ENCODE measurements at regions not wholly inside any gene's neighbourhood (a gene's known extent, or its start where the extent isn't known, plus 50 kb on each side); places are given as distances from the start of the nearest gene placed in this dataset.
"Not testable (repeated sequence)": the region's sequence is repeated elsewhere in the genome, so short reads cannot be mapped to it uniquely, and the experiment has no call there.

- H3K4me2 ChIP-seq (ENCODE audit: low read depth, low read length) = no peak overlapping the region
- no peaks in the 10 kb centered on the region for H3K4me1 ChIP-seq (ENCODE audit: insufficient read depth, low read length)
- H3K4me3 ChIP-seq (replicated peaks in 1 of 3; ENCODE audit: insufficient read depth in 1 of 3, low read depth in 2 of 3, low read length in 3 of 3) = no peak overlapping the region
- no peaks in the 10 kb centered on the region for H4K20me1 ChIP-seq (ENCODE audit: insufficient read depth, low read length)
- ATAC-seq (no peak), FAIRE-seq (no peak), DNase-seq (ENCODE audit: low spot score) (no peak)
- no peak for TF ChIP-seq ZBTB20 (CRISPR knock-in tag; IDR thresholded peaks at IDR 0.05; ENCODE audit: borderline replicate concordance, low read depth)
- TF ChIP-seq IRF2 (CRISPR knock-in tag; IDR thresholded peaks at IDR 0.05) = no peak
- no peaks in the 10 kb centered on the region for H3K79me2 ChIP-seq (ENCODE audit: insufficient read depth, low read length)
- ChIA-PET POLR2A (no interaction called here), CTCF (ENCODE audit: low intra/inter-chr PET ratio, low total read pairs) (no interaction called here)
- no peak overlapping the region for H2AFZ ChIP-seq (ENCODE audit: low read length)
- 15% methylated on average over 1 of the region's 1 CpG for whole genome bisulfite sequencing (ENCODE audit: low lambda C conversion rate)
- no peaks in the 10 kb centered on the region for H3K36me3 ChIP-seq (replicated peaks in 1 of 2; ENCODE audit: control insufficient read depth in 1 of 2, insufficient read depth in 2 of 2, low read length in 2 of 2)
- no peaks in the 10 kb centered on the region for H3K27me3 ChIP-seq (ENCODE audit: control insufficient read depth in 1 of 2, insufficient read depth in 2 of 2, low read length in 2 of 2)
- no TSS peak for BruUV-seq (replicated peaks)
- intact Hi-C loops (cut with micrococcal nuclease; ENCODE audit: unreplicated experiment) (no loop called here), in situ Hi-C loops (cut with HindIII; ENCODE audit: extremely low pct_ligation_motif_present, low pct_unique_long_range_greater_than_20kb) (no loop called here)
- no peak overlapping the region for H3K27ac ChIP-seq (ENCODE audit: extremely low read length, insufficient read depth, low read length)
- no peak overlapping the region for H3K9ac ChIP-seq (ENCODE audit: insufficient read depth, low read depth, low read length)
- no peaks in the 10 kb centered on the region for H3K9me3 ChIP-seq (ENCODE audit: low read length)
Observed at GRCh38 chr9:97186493-97186892, 121.0 kb upstream of the CCDC180 start.

DNA sequence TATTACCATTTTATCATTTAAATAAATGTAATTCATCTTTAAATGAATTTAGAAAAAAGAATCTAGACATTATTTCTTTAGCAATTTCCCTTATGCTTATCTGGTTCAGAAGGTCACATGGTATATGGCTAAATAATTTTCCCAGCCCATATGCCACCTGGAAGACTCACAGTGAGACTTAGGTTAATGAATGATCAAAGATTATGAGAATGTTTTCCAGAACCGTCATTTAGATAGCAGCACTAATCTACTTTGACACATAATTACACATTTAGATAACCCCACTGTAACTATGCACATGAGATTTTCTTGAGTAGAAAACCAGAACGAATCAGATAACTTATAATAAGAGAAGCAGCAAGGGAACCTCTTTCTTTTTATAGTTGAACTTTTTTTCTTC, 124.9 kb upstream of the CCDC180 start:
- DNase-seq (ENCODE audit: low spot score); POLR2A ChIA-PET; FAIRE-seq; H3K27ac ChIP-seq (ENCODE audit: extremely low read length, insufficient read depth, low read length); H3K36me3 ChIP-seq (replicated peaks in 1 of 2; ENCODE audit: control insufficient read depth in 1 of 2, insufficient read depth in 2 of 2, low read length in 2 of 2); H3K27me3 ChIP-seq (ENCODE audit: control insufficient read depth in 1 of 2, insufficient read depth in 2 of 2, low read length in 2 of 2); CTCF ChIA-PET (ENCODE audit: low intra/inter-chr PET ratio, low total read pairs); BruUV-seq (replicated peaks); H4K20me1 ChIP-seq (ENCODE audit: insufficient read depth, low read length); H2AFZ ChIP-seq (ENCODE audit: low read length); H3K9ac ChIP-seq (ENCODE audit: insufficient read depth, low read depth, low read length); intact Hi-C loops (cut with micrococcal nuclease; ENCODE audit: unreplicated experiment); H3K4me3 ChIP-seq (replicated peaks in 1 of 3; ENCODE audit: insufficient read depth in 1 of 3, low read depth in 2 of 3, low read length in 3 of 3); H3K9me3 ChIP-seq (ENCODE audit: low read length); H3K4me1 ChIP-seq (ENCODE audit: insufficient read depth, low read length); H3K4me2 ChIP-seq (ENCODE audit: low read depth, low read length); in situ Hi-C loops (cut with HindIII; ENCODE audit: extremely low pct_ligation_motif_present, low pct_unique_long_range_greater_than_20kb); H3K79me2 ChIP-seq (ENCODE audit: insufficient read depth, low read length); ATAC-seq: not testable (repeated sequence)
- 7% methylated on average over 2 of the region's 2 CpGs for WGBS (ENCODE audit: low lambda C conversion rate)

- BruUV-seq (replicated peaks) = no TSS peak
- Histone ChIP-seq H3K4me1 (ENCODE audit: insufficient read depth, low read length) (no peaks in the 10 kb centered on the region), H3K27ac (ENCODE audit: extremely low read length, insufficient read depth, low read length) (no peak overlapping the region), H3K4me2 (ENCODE audit: low read depth, low read length) (no peak overlapping the region), H4K20me1 (ENCODE audit: insufficient read depth, low read length) (no peaks in the 10 kb centered on the region), H3K9ac (ENCODE audit: insufficient read depth, low read depth, low read length) (no peak overlapping the region), H3K36me3 (replicated peaks in 1 of 2; ENCODE audit: control insufficient read depth in 1 of 2, insufficient read depth in 2 of 2, low read length in 2 of 2) (no peaks in the 10 kb centered on the region), H3K27me3 (ENCODE audit: control insufficient read depth in 1 of 2, insufficient read depth in 2 of 2, low read length in 2 of 2) (no peaks in the 10 kb centered on the region), H3K4me3 (replicated peaks in 1 of 3; ENCODE audit: insufficient read depth in 1 of 3, low read depth in 2 of 3, low read length in 3 of 3) (no peak overlapping the region), H3K9me3 (ENCODE audit: low read length) (no peaks in the 10 kb centered on the region), H2AFZ (ENCODE audit: low read length) (no peak overlapping the region), H3K79me2 (ENCODE audit: insufficient read depth, low read length) (no peaks in the 10 kb centered on the region)
- intact Hi-C loops (cut with micrococcal nuclease; ENCODE audit: unreplicated experiment) (no loop called here), in situ Hi-C loops (cut with HindIII; ENCODE audit: extremely low pct_ligation_motif_present, low pct_unique_long_range_greater_than_20kb) (no loop called here)
- ATAC-seq = no peak
- TF ChIP-seq, protein P1, sequence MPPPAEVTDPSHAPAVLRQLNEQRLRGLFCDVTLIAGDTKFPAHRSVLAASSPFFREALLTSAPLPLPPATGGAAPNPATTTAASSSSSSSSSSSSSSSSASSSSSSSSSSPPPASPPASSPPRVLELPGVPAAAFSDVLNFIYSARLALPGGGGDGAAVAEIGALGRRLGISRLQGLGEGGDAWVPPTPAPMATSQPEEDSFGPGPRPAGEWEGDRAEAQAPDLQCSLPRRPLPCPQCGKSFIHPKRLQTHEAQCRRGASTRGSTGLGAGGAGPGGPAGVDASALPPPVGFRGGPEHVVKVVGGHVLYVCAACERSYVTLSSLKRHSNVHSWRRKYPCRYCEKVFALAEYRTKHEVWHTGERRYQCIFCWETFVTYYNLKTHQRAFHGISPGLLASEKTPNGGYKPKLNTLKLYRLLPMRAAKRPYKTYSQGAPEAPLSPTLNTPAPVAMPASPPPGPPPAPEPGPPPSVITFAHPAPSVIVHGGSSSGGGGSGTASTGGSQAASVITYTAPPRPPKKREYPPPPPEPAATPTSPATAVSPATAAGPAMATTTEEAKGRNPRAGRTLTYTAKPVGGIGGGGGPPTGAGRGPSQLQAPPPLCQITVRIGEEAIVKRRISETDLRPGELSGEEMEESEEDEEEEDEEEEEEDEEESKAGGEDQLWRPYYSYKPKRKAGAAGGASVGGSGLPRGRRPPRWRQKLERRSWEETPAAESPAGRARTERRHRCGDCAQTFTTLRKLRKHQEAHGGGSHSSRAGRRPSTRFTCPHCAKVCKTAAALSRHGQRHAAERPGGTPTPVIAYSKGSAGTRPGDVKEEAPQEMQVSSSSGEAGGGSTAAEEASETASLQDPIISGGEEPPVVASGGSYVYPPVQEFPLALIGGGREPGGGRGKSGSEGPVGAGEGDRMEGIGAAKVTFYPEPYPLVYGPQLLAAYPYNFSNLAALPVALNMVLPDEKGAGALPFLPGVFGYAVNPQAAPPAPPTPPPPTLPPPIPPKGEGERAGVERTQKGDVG (CRISPR knock-in tag; IDR thresholded peaks at IDR 0.05; ENCODE audit: borderline replicate concordance) = no peak
- TF ChIP-seq ZNF709 (CRISPR knock-in tag; IDR thresholded peaks at IDR 0.05) (no peak), KLF15 (CRISPR knock-in tag; IDR thresholded peaks at IDR 0.05; ENCODE audit: borderline replicate concordance) (no peak)
- ChIA-PET CTCF (ENCODE audit: low intra/inter-chr PET ratio, low total read pairs) (no interaction called here), POLR2A (no interaction called here)
- no peak for DNase-seq (ENCODE audit: low spot score)
- no peak for FAIRE-seq
Observed at GRCh38 chr9:97179616-97180015, 127.8 kb upstream of the CCDC180 start.
